CD4-positive, alpha-beta T cell (primary cell): ENCODE measurements at regions not wholly inside any gene's neighbourhood (a gene's known extent, or its start where the extent isn't known, plus 50 kb on each side); places are given as distances from the start of the nearest gene placed in this dataset.

Source experiments
- ATAC-seq: fragments of 200-7000 bp; cut with Tn5 transposase; one replicate; pipeline ENCODE4 v1.10.0; 2022; ENCODE audit warnings: mild to moderate bottlenecking; ENCODE audit not compliant: poor library complexity
- CTCF ChIA-PET: fragments of 350-600 bp; sonication (Branson Sonifier 250); formaldehyde crosslinking; loops from one replicate; lab custom pipeline; 2021; ENCODE audit warnings: antibody characterized with exemption, inconsistent platforms; lab: Charles Lee
- POLR2A ChIA-PET: fragments of 350-600 bp; sonication (Branson Sonifier 250); formaldehyde crosslinking; loops from one replicate; lab custom pipeline; 2021; ENCODE audit warnings: antibody characterized with exemption, inconsistent platforms; lab: Charles Lee
- DNase-seq, 14 experiments: peaks; one replicate each; pipeline ENCODE4 v3.0.0-alpha.2; 2013 to 2020; ENCODE audit warnings: mixed read lengths in 2 of 14
- H3K27ac ChIP-seq, 2 donors: one replicate each; pipeline versions ENCODE4 v1.5.1 to v1.7.0; 2013; ENCODE audit warnings: low read length in 2 of 2, low read depth in 1 of 2, mild to moderate bottlenecking in 1 of 2
- H3K27me3 ChIP-seq, 2 experiments: 1 replicate in 1 of 2; 2 replicates in 1 of 2; pipeline versions ENCODE4 v1.6.1 to v1.7.0; 2013; ENCODE audit warnings: low read length in 2 of 2, control low read depth in 1 of 2, mild to moderate bottlenecking in 1 of 2, moderate library complexity in 1 of 2; ENCODE audit not compliant: insufficient read depth in 2 of 2, control insufficient read depth in 1 of 2
- H3K36me3 ChIP-seq: one replicate; pipeline ENCODE4 v1.6.1; 2013; ENCODE audit warnings: low read length, control low read depth; ENCODE audit not compliant: insufficient read depth
- H3K4me1 ChIP-seq: one replicate; pipeline ENCODE4 v1.6.1; 2013; ENCODE audit warnings: low read length, control low read depth; ENCODE audit not compliant: insufficient read depth
- H3K4me3 ChIP-seq: one replicate; pipeline ENCODE4 v1.5.1; 2013; ENCODE audit warnings: mild to moderate bottlenecking, low read length, moderate library complexity
- H3K9me3 ChIP-seq, 2 experiments: 1 replicate in 1 of 2; 2 replicates in 1 of 2; pipeline versions ENCODE4 v1.6.1 to v1.7.0; 2013; ENCODE audit warnings: low read length in 2 of 2, mild to moderate bottlenecking in 2 of 2, control low read depth in 1 of 2, moderate library complexity in 1 of 2; ENCODE audit not compliant: control insufficient read depth in 1 of 2, insufficient read depth in 1 of 2
- H3K27ac Mint-ChIP-seq: one replicate; pipeline ENCODE4 v1.8.0; 2020; ENCODE audit warnings: mixed read lengths
- H3K27me3 Mint-ChIP-seq: one replicate; pipeline ENCODE4 v1.8.0; 2021; ENCODE audit warnings: mixed read lengths
- H3K36me3 Mint-ChIP-seq: one replicate; pipeline ENCODE4 v1.8.0; 2021; ENCODE audit warnings: low read depth, mixed read lengths
- H3K4me1 Mint-ChIP-seq: one replicate; pipeline ENCODE4 v1.8.0; 2021; ENCODE audit warnings: low read depth, mixed read lengths
- H3K4me3 Mint-ChIP-seq: one replicate; pipeline ENCODE4 v1.8.0; 2020; ENCODE audit warnings: mild to moderate bottlenecking, mixed read lengths
- H3K9me3 Mint-ChIP-seq: one replicate; pipeline ENCODE4 v1.8.0; 2020; ENCODE audit warnings: mixed read lengths
- CTCF ChIP-seq: fragments of 200-600 bp; IDR thresholded peaks from one replicate; pipeline ENCODE4 v1.8.0; 2022; ENCODE audit warnings: antibody characterized with exemption, mild to moderate bottlenecking
- intact Hi-C, 2 experiments: fragments of 100-400 bp; cut with DNase I in 1 of 2; cut with micrococcal nuclease in 1 of 2; formaldehyde crosslinking; loops; one replicate each; pipeline versions ENCODE4 v1.15.1 to v1.9.0; 2023 to 2025; cut with DNase I, micrococcal nuclease

DNA sequence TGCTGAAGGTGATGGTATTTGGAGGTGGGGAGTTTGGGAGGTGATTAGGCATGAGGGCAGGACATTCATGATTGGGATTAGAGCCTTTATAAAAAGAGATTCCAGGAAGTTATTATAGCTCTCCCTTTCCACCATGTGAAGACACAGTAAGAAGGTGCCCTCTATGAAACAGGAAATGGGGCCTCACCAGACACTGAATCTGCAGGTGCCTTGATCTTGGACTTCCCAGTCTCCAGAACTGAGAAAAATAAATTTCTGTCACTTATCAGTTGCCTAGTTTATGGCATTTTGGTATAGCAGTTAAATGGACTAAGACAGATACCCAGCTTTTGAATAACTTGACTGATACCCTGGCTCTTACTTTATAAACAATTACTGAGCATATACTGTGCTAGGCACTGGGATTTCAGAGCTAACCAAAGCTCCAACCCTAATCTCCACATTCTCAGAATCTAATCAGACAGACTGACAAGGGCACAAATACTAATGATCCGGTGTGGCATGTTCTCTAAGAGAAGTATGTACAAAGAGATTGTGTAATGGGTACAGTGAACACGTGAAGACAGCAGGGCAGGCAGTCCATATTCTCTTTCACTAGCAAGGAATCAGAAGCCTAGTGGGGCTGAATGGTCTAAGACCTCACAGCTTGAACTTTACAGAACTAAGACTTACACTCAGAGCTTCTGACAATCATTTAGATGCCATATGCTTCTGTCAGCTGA lies 343.1 kb downstream of the WDR72 start:
- CTCF ChIA-PET, result no interaction called here
- no peaks in the 10 kb centered on the region for H3K36me3 ChIP-seq
- no peaks in the 10 kb centered on the region for H3K27me3 Mint-ChIP-seq
- intact Hi-C loops, result no loop called here
- ATAC-seq, result no peak
- H3K9me3 Mint-ChIP-seq, result peaks cover 2% of the 10 kb centered on the region
- no peaks in the 10 kb centered on the region for H3K9me3 ChIP-seq
- H3K4me1 ChIP-seq, result no peaks in the 10 kb centered on the region
- no peaks in the 10 kb centered on the region for H3K4me1 Mint-ChIP-seq
- POLR2A ChIA-PET, result no interaction called here
- H3K27ac Mint-ChIP-seq, result no peak overlapping the region
- H3K27me3 ChIP-seq, result no peaks in the 10 kb centered on the region
- H3K4me3 Mint-ChIP-seq, result no peak overlapping the region
- TF ChIP-seq CTCF, result no peak
- no peak for DNase-seq
- H3K36me3 Mint-ChIP-seq, result no peaks in the 10 kb centered on the region
- no peak overlapping the region for H3K27ac ChIP-seq
- no peak overlapping the region for H3K4me3 ChIP-seq

GRCh38 chr15:53414167-53414566 lies 345.3 kb downstream of the WDR72 start:
- Histone ChIP-seq H3K27ac (no peak overlapping the region), H3K27me3 (no peaks in the 10 kb centered on the region), H3K4me1 (no peaks in the 10 kb centered on the region), H3K36me3 (no peaks in the 10 kb centered on the region), H3K4me3 (no peak overlapping the region), H3K9me3 (no peaks in the 10 kb centered on the region)
- ATAC-seq (no peak), DNase-seq (no peak)
- POLR2A ChIA-PET, result no interaction called here
- Mint-ChIP-seq H3K27me3 (no peaks in the 10 kb centered on the region), H3K9me3 (peaks cover 1% of the 10 kb centered on the region), H3K36me3 (no peaks in the 10 kb centered on the region), H3K4me1 (no peaks in the 10 kb centered on the region), H3K4me3 (no peak overlapping the region), H3K27ac (no peak overlapping the region)
- intact Hi-C loops, result no loop called here
- TF ChIP-seq CTCF, result no peak
- CTCF ChIA-PET, result no interaction called here

DNA sequence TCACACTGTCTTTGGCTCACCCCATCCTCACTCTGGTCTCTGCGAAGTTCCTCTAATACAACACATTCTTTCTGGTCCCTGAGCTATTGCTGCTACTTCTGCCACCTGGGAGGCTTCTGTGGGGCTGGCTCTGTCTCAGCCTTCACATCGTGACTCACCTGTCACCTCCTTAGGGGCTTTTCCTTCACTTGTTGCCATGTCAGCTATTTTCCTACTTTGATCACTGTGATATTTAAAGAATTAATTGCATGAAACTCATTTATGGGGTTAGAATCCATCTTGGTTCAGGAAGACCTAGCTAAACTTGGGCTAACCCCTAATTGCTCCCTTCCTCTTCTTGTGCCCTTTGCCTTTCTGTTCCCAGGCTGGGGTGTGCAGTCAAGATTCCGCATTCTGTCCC lies 346.9 kb downstream of the WDR72 start:
- CTCF ChIA-PET, result no interaction called here

More for the DNA sequence above, 346.9 kb downstream of the WDR72 start:
- ATAC-seq, result no peak
- Mint-ChIP-seq H3K4me3 (no peak overlapping the region), H3K9me3 (no peaks in the 10 kb centered on the region), H3K27me3 (no peaks in the 10 kb centered on the region), H3K36me3 (no peaks in the 10 kb centered on the region), H3K4me1 (no peaks in the 10 kb centered on the region), H3K27ac (no peak overlapping the region)
- Histone ChIP-seq H3K4me1 (no peaks in the 10 kb centered on the region), H3K27ac (no peak overlapping the region), H3K9me3 (no peaks in the 10 kb centered on the region), H3K36me3 (no peaks in the 10 kb centered on the region), H3K4me3 (no peak overlapping the region), H3K27me3 (no peaks in the 10 kb centered on the region)
- intact Hi-C loops, result no loop called here
- POLR2A ChIA-PET, result no interaction called here
- TF ChIP-seq CTCF, result no peak
- no peak for DNase-seq
